HG02763 (cell line): ENCODE measurements at regions not wholly inside any gene's neighbourhood (a gene's known extent, or its start where the extent isn't known, plus 50 kb on each side); places are given as distances from the start of the nearest gene placed in this dataset.

ENCODE experiments used
- ATAC-seq: cut with Tn5 transposase; IDR thresholded peaks from one replicate; pipeline ENCODE4 v1.9.1; 2021; ENCODE audit warnings: mild to moderate bottlenecking, moderate library complexity; ENCODE audit not compliant: unreplicated experiment

GRCh38 chr13:21998279-21998990 lies 327.6 kb downstream of the FGF9 start:
- no peak for ATAC-seq

- ATAC-seq = no peak
These were observed 328.8 kb downstream of the FGF9 start for GRCh38 chr13:21999666-22000065.

GRCh38 chr13:22000191-22000590 lies 329.3 kb downstream of the FGF9 start:
- ATAC-seq = no peak

- no peak for ATAC-seq
These were observed 330.5 kb downstream of the FGF9 start for GRCh38 chr13:22001336-22001735.

GRCh38 chr13:22002893-22003292 lies 332.0 kb downstream of the FGF9 start:
- ATAC-seq = no peak

GRCh38 chr13:22009500-22009899 lies 338.6 kb downstream of the FGF9 start:
- no peak for ATAC-seq

- no peak for ATAC-seq
These were observed 339.1 kb downstream of the FGF9 start for GRCh38 chr13:22009937-22010336.

- no peak for ATAC-seq
These were observed 341.8 kb downstream of the FGF9 start for GRCh38 chr13:22012686-22013085.

DNA sequence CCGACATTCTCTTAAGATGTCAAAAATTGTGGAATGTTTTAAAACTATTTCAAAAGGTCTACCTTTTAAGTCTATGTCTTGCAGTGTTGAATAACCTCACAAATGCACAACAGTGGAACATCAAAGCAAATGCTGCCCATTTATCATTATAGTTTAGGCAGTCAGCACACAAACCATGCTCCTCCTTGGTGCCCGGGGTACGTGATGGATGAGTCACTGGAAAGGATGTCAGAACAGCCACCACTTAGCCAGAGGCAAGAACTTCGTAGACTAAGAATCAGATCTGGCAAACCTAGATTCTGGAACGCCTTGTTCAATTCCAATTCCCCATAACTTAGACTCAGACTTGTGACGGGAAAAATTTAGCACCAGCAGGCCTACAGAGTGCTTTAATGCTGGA lies 343.6 kb downstream of the FGF9 start:
- no peak for ATAC-seq

DNA sequence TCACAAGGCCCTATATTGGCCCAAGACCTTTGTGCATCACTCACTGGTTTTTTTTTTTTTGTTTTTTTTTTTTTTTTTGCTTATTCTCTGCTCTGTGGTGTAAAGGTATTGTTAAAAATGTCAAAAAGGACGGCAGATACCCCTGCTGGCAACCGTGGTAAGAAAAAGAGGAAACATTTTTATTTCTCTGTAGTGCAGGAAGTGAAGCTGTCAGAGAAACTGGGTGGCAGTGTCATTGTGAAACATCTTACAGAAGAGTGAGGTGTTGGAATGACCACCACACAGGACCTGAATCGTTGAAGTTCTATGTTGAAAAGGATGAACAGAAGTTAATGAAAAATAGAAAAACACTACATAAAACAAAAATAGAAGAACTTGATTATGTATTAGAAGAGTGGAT lies 346.4 kb downstream of the FGF9 start:
- ATAC-seq = peak; percentile 85

- no peak for ATAC-seq
These were observed 347.4 kb downstream of the FGF9 start for GRCh38 chr13:22018076-22018835.

GRCh38 chr13:22018836-22019210 lies 347.9 kb downstream of the FGF9 start:
- no peak for ATAC-seq

GRCh38 chr13:22024381-22024994 lies 353.6 kb downstream of the FGF9 start:
- ATAC-seq = no peak

DNA sequence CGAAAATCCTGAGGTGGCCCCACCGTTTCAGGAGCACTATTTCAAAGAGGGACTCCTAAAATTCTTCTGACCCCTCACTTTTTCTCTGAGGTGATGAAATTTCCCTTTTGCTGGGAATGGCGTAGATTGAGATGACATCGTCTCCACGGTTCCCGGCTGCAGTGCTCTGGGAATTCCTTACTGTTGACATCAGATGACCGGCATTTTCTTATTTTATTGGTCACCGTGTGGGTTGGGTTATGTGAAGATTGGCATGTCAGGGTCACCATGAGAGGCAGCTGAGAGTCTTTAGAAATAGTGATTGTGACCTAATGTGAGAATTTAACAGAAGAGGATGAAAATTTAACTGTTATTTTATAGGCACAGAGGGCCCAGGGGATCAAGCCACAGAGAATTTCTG lies 356.7 kb downstream of the FGF9 start:
- no peak for ATAC-seq

DNA sequence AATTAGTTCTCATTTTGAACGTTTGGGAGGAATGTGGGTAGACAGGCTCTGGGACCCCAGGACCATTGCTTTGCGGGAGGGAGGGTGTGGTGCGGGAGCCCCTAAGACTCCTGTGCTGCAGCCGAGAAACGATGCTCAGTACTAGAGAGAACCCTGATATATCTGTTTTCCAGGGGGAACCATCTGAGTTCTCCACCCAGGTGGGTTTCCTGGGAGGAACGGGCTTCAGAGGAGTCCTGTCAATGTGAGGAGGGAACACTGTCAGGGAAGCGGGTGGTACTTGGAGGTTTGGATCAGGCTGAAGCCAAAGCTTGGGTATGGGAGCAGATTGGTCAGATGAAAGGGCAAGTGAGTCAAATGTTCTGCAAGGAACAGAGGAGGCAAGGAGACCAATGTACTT lies 358.0 kb downstream of the FGF9 start:
- ATAC-seq = no peak

- no peak for ATAC-seq
These were observed 359.4 kb downstream of the FGF9 start for GRCh38 chr13:22030321-22030720.

DNA sequence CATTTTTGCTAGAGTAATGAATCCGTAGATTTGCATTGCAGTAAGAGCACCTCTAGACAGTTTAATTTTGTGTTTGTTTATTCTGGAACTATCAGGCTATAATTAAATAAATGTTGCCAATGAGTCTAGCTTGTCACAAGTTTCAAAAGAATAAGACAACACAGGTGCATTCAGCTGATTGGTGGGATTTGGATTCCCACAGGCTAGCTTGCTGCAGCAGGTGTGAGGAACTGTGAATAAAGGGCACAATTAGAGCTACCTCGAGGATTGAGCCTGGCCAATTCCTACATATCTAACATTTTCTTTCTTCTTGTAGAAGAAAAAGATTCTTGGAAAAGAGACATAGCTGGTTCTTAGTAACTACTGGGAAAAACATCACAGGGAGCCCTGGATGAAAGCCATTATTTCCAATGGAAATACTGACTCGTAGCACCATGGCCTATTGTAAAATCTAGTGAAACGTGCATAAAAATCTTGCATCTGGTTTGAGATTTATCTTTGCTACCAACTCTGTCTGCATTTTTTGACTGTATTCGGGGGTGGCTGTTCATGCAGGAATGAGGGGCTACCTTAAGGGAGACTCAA lies 360.9 kb downstream of the FGF9 start:
- ATAC-seq = no peak

- ATAC-seq = no peak
These were observed 362.0 kb downstream of the FGF9 start for GRCh38 chr13:22032905-22033304.

DNA sequence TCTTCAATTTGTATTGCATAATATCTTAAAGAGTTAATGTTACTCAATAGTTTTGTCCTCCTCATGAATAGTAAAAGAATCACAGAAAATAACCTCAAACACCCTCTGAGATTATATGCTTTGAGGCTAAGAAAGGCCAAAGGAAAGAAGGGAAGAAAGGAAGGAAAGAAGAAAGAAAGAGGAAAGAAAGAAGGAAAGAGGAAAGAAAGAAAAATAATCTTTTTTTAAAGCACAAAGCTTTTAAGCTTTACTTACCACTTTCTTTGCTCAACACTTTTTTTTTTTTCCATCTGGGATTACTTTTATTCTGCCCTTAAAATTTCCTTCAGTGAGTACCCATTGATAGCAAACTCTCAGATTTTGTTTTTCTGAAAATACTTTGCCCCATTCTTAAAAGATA lies 369.1 kb downstream of the FGF9 start:
- ATAC-seq = no peak

DNA sequence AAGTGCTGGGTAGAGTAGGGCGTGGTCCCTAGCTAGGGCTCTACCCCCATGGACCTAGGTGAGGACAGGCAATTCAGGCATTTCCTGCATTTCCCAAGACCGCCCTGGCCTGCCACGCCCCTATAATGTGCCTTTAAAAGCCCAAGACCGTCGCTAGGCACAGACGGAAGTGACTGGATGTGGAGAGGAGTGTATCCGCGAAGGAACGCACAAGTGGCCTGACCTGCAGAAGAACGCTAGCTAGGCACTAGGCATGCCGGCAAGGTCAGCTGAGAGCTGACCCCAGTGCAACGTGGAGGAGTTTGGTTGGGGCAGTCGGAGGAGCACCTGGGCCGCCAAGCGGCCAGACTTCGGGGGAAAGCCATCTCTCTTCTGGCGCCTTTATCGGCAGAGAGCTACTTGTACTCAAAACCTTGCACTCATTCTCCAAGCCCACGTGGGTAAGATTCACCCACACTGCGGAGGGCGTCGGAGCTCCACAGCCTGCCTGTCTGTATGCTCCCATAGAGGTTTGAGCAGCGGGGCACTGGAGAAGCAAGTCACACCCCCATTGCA lies 370.0 kb downstream of the FGF9 start:
- no peak for ATAC-seq

GRCh38 chr13:22041741-22042140 lies 370.9 kb downstream of the FGF9 start:
- no peak for ATAC-seq
